GM18868 (cell line): ENCODE measurements at regions not wholly inside any gene's neighbourhood (a gene's known extent, or its start where the extent isn't known, plus 50 kb on each side); places are given as distances from the start of the nearest gene placed in this dataset.

Experiments
- ATAC-seq: cut with Tn5 transposase; IDR thresholded peaks from one replicate; pipeline ENCODE4 v1.9.1; 2021; ENCODE audit warnings: mild to moderate bottlenecking, moderate library complexity; ENCODE audit not compliant: unreplicated experiment

DNA sequence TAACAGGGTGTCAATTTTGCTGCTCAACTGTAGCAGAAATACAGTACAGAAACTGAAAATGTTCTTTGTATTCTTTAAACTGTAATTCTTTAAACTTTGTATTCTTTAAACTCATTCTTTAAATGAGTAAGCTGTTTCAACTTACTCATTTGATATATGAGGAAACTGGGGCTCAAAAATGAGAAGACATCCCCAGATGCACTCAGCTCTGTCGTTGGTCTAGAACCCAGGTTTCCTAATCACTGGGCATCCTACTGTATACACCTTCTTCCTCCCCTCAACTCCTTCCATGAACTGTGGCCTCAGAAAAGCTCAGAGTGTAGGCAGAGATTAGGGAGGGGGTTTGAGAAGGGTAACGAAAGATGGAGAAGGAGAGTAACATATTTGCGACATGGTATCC lies 136.5 kb upstream of the MAST4 start:
- no peak for ATAC-seq

GRCh38 chr5:66467564-66467963 lies 128.6 kb upstream of the MAST4 start:
- ATAC-seq, result no peak

- no peak for ATAC-seq
Observed at GRCh38 chr5:66469684-66470083, 126.5 kb upstream of the MAST4 start.

DNA sequence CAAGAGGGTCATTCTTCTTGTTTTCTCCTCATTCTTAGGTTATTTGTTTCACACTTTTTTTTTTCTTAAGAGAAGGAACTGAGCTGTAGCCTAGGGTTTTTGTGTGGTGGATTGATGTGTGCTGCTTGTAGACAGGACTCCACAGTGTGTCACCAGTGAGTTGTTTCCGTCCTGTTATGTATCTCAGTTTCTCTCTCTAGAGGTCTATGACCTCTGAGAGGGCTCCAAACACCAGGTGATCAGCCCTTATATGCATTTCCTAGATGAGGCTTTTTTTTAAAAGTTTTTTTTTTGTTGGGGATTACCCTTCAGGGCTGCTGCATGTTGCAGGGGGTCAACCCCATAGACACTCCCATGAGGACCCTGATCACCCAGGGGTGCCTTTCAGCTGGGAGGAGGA lies 124.2 kb upstream of the MAST4 start:
- no peak for ATAC-seq

GRCh38 chr5:66475731-66476130 lies 120.5 kb upstream of the MAST4 start:
- no peak for ATAC-seq

DNA sequence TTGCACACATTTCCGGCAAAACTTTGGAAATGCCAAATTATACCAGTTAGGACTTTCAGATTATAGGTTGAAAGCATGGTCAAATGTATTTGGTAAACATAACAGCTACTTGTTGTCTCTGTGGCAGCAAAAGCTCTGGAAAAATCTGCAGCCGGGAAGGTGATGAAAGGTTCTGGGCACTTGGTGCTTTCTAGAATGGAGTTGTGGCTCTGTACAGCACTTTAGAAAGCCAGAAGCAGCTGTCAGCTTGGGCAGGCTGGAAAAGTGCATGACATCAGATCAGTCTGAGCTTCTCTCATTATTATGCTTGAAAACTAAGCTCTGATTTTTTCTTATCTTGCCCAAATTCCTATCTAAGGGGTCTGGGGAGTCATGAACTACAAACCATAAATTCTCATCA lies 118.6 kb upstream of the MAST4 start:
- no peak for ATAC-seq

DNA sequence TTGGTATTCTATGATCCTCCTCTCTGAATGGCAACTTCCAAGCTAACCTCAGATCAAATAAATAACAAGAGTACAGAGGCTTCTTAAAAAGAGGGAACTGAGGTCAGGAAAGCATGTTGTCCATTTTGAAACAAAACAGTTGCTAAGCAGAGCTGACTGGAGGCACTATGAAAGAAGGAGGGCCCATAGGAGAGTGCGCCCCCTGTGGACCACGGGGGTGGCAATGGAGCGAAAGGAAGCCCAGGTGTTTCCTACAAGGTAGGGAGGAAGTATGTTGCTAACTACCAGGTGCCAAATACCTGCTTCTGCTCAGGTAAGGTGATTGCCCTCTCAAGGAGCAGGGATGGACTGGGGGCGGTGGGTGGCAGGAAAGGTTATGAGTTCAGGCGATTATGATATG lies 101.8 kb upstream of the MAST4 start:
- ATAC-seq, result no peak

- ATAC-seq, result no peak
Observed at GRCh38 chr5:66498791-66499207, 97.4 kb upstream of the MAST4 start.

GRCh38 chr5:66503203-66503789 lies 92.9 kb upstream of the MAST4 start:
- no peak for ATAC-seq

GRCh38 chr5:66507106-66507505 lies 89.1 kb upstream of the MAST4 start:
- no peak for ATAC-seq

DNA sequence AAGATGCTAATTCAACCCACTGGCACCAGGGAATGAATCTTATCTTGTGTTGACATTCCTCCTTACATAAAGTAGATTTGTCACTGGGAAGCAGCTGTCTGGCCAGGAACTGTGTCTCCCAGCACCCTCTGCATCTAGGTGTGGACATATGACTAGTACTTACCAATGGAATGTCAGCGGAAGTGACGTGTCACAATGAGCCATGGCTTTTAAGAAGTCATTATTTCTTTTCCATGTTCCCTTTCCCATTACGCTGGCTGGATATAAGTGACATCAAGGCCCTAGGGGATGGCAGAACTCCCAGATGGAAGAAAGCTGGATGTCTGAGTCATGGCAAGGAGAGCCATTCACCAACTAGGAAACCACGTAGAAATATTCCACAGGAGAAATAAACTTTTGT lies 84.7 kb upstream of the MAST4 start:
- ATAC-seq, result no peak

DNA sequence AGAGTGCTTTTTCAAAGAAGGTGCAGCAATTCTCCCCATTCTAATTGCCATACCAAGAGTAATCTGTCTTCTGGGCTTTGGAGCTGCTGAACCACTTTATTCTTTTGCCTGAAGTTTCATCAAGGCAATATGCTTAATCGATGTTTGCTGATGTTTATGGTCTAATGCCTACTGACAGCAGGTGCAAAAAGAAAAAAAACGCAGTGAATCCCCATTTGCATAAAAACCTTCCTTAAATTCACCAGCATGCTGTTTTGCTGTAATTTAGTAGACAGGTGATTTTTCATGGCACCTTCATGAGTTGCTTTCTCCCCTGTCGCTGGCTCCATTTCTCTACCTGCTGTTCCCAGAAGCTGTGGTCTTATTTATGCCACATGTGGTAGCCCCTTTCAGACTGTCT lies 83.1 kb upstream of the MAST4 start:
- ATAC-seq, result no peak

- peak; percentile 50 for ATAC-seq
Observed at GRCh38 chr5:66515209-66515608, 81.0 kb upstream of the MAST4 start.

- no peak for ATAC-seq
Observed at GRCh38 chr5:66516550-66516949, 79.6 kb upstream of the MAST4 start.

DNA sequence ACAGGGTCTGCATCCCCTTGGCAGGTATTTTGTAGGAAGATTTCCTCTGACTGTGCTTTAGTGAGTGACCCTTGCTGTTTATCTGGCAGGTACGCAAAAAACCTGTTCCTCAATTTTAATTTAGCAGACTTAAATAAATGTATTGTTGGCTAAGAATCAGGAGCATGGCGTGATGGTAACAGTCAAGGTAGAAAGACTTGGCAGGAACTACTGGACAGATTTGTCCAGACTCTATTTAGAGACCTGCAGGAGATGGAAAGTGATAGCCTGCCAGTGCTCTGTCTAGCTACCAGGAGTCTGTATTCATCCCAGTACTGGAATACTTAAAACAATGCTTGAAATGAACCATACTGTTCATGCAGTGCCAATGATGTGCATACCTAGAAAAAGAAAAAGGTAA lies 78.8 kb upstream of the MAST4 start:
- no peak for ATAC-seq

DNA sequence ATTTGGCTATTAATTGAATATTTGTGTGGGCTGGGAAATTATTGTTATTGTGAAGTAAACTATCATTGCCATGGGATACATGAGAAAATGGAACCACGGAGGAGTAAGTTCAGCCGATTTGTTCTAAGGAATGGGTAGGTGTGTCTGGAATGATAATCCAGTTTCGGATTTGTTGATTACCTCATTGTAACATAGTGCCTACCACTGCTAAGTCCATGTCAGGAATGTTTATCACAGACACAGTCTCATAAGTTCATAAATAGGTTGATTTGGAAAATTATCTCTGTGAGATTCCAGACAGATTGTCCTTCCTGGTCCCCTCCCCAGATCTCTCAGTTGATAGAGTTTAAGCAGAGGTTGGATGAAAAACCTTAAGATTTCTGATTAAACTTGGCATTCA lies 78.1 kb upstream of the MAST4 start:
- ATAC-seq, result no peak

GRCh38 chr5:66518753-66519152 lies 77.4 kb upstream of the MAST4 start:
- ATAC-seq, result no peak

- no peak for ATAC-seq
Observed at GRCh38 chr5:66519626-66520025, 76.6 kb upstream of the MAST4 start.

GRCh38 chr5:66520854-66521253 lies 75.3 kb upstream of the MAST4 start:
- no peak for ATAC-seq

GRCh38 chr5:66527478-66528035 lies 68.6 kb upstream of the MAST4 start:
- no peak for ATAC-seq

GRCh38 chr5:66529182-66529581 lies 67.0 kb upstream of the MAST4 start:
- ATAC-seq, result no peak

- no peak for ATAC-seq
Observed at GRCh38 chr5:66529704-66530103, 66.5 kb upstream of the MAST4 start.

DNA sequence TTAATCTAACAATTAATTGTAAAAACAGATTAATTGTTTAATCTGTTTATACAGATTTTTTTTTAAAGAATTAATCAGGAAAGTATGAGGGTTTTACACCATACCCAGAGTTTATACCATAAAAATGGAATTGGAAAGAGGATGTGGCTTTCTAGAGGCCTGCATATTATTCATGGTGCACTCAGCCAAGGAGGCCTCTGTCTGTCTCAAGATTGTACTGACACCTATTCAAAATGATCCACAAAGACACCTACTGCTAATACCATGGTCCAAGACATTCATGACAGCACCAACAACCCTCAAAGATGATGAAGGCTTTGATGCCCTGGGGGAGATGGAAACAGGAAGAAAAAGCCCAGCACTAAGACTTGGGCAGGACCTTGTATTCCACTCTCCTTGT lies 58.1 kb upstream of the MAST4 start:
- no peak for ATAC-seq
